IMR-90 (cell line): ENCODE measurements at regions not wholly inside any gene's neighbourhood (a gene's known extent, or its start where the extent isn't known, plus 50 kb on each side); places are given as distances from the start of the nearest gene placed in this dataset.

Source experiments
- ATAC-seq: fragments of 200-7000 bp; cut with Tn5 transposase; 2 replicates; pipeline ENCODE4 v1.9.1; 2020; ENCODE audit warnings: low read depth, mild to moderate bottlenecking, moderate library complexity
- BruUV-seq: library from RNA; stranded (reverse); fragments of 400-500 nt; replicated peaks from 2 replicates; lab custom pipeline; 2021; lab: Mats Ljungman, UMichigan
- CTCF ChIA-PET: fragments of 300-600 bp; formaldehyde crosslinking; extraction: SDS; loops from one replicate; lab custom pipeline; 2021; ENCODE audit warnings: antibody characterized with exemption; lab: Yijun Ruan, JAX
- POLR2A ChIA-PET: fragments of 300-600 bp; sonication (Branson Sonifier 250); formaldehyde crosslinking; loops from one replicate; lab custom pipeline; 2022; ENCODE audit warnings: antibody characterized with exemption; ENCODE audit not compliant: unreplicated experiment; lab: Charles Lee
- DNase-seq: peaks from one replicate; pipeline ENCODE4 v3.0.0; 2013
- H2AFZ ChIP-seq: replicated peaks from 2 replicates; pipeline ENCODE3; 2013; ENCODE audit warnings: low read length, mild to moderate bottlenecking; ENCODE audit not compliant: poor library complexity
- H2AK5ac ChIP-seq: 2 replicates; pipeline ENCODE4 v1.6.1; 2013; ENCODE audit warnings: low read depth, low read length, inconsistent platforms
- H2AK9ac ChIP-seq: replicated peaks from 2 replicates; pipeline ENCODE3; 2013; ENCODE audit warnings: mild to moderate bottlenecking, low read depth, low read length, moderate library complexity; ENCODE audit not compliant: poor library complexity
- H2BK120ac ChIP-seq: 2 replicates; pipeline ENCODE4 v1.6.1; 2013; ENCODE audit warnings: low read depth, low read length, inconsistent platforms
- H2BK15ac ChIP-seq: 3 replicates; pipeline ENCODE4 v1.6.1; 2013; ENCODE audit warnings: low read depth, low read length, inconsistent platforms
- H2BK20ac ChIP-seq: 2 replicates; pipeline ENCODE4 v1.6.1; 2013; ENCODE audit warnings: low read depth, mild to moderate bottlenecking, inconsistent platforms, low read length, moderate library complexity
- H2BK5ac ChIP-seq: 2 replicates; pipeline ENCODE4 v1.6.1; 2013; ENCODE audit warnings: mild to moderate bottlenecking, low read depth, low read length, inconsistent platforms; ENCODE audit not compliant: poor library complexity, severe bottlenecking
- H3K14ac ChIP-seq: replicated peaks from 2 replicates; pipeline ENCODE4 v1.6.1; 2013; ENCODE audit warnings: low read depth, low read length, inconsistent platforms
- H3K18ac ChIP-seq: 2 replicates; pipeline ENCODE4 v1.6.1; 2013; ENCODE audit warnings: low read depth, low read length, control low read depth
- H3K23ac ChIP-seq: 2 replicates; pipeline ENCODE4 v1.6.1; 2013; ENCODE audit warnings: low read depth, low read length, inconsistent platforms
- H3K27ac ChIP-seq: 2 replicates; pipeline ENCODE4 v1.5.1; 2013; ENCODE audit warnings: mild to moderate bottlenecking, control low read depth, low read length; ENCODE audit not compliant: insufficient read depth
- H3K27me3 ChIP-seq: 2 replicates; pipeline ENCODE4 v1.6.1; 2013; ENCODE audit warnings: low read length; ENCODE audit not compliant: control insufficient read depth, insufficient read depth
- H3K36me3 ChIP-seq: 2 replicates; pipeline ENCODE4 v1.6.1; 2013; ENCODE audit warnings: low read length, mixed read lengths; ENCODE audit not compliant: control insufficient read depth, insufficient read depth
- H3K4ac ChIP-seq: 2 replicates; pipeline ENCODE4 v1.6.1; 2013; ENCODE audit warnings: low read depth, low read length, inconsistent platforms
- H3K4me1 ChIP-seq: 2 replicates; pipeline ENCODE4 v1.6.1; 2013; ENCODE audit warnings: low read length, mixed read lengths; ENCODE audit not compliant: control insufficient read depth, insufficient read depth
- H3K4me2 ChIP-seq: 2 replicates; pipeline ENCODE4 v1.6.1; 2013; ENCODE audit warnings: low read depth, mild to moderate bottlenecking, control low read depth, low read length, moderate library complexity
- H3K4me3 ChIP-seq: 2 replicates; pipeline ENCODE4 v1.5.1; 2013; ENCODE audit warnings: low read depth, mild to moderate bottlenecking, control low read depth, low read length, moderate library complexity; ENCODE audit not compliant: insufficient read depth
- H3K56ac ChIP-seq: 2 replicates; pipeline ENCODE4 v1.6.1; 2013; ENCODE audit warnings: low read length, inconsistent platforms; ENCODE audit not compliant: insufficient read depth; ENCODE audit errors: extremely low read depth
- H3K79me1 ChIP-seq, 2 experiments: 2 replicates each; pipeline ENCODE4 v1.6.1; 2013; ENCODE audit warnings: low read length in 2 of 2, inconsistent platforms in 1 of 2, low read depth in 1 of 2
- H3K9ac ChIP-seq: 2 replicates; pipeline ENCODE4 v1.6.1; 2013; ENCODE audit warnings: low read depth, low read length, control low read depth
- H3K9me1 ChIP-seq: 2 replicates; pipeline ENCODE4 v1.6.1; 2013; ENCODE audit warnings: low read length, inconsistent platforms; ENCODE audit not compliant: insufficient read depth
- H3K9me3 ChIP-seq: 2 replicates; pipeline ENCODE4 v1.6.1; 2013; ENCODE audit warnings: low read length; ENCODE audit not compliant: control insufficient read depth, insufficient read depth
- H4K20me1 ChIP-seq: 2 replicates; pipeline ENCODE4 v1.6.1; 2013; ENCODE audit warnings: low read length, inconsistent platforms; ENCODE audit not compliant: insufficient read depth
- H4K5ac ChIP-seq: 2 replicates; pipeline ENCODE4 v1.6.1; 2013; ENCODE audit warnings: mild to moderate bottlenecking, low read depth, low read length, control low read depth
- H4K8ac ChIP-seq, 2 experiments: 2 replicates each; pipeline ENCODE4 v1.6.1; 2013; ENCODE audit warnings: low read depth in 2 of 2, low read length in 2 of 2, control low read depth in 1 of 2, inconsistent platforms in 1 of 2
- H4K91ac ChIP-seq: 2 replicates; pipeline ENCODE4 v1.6.1; 2013; ENCODE audit warnings: low read depth, low read length, inconsistent platforms; ENCODE audit not compliant: insufficient read depth
- BHLHE40 ChIP-seq: fragments of 150-350 bp; IDR thresholded peaks from 2 replicates; pipeline ENCODE4 v1.6.1; 2016; ENCODE audit warnings: mild to moderate bottlenecking, low read depth, low read length
- CHD1 ChIP-seq: IDR thresholded peaks from 2 replicates; pipeline ENCODE4 v1.6.1; 2012; ENCODE audit warnings: low read depth, low read length, improper control_type of control experiment
- ELK1 ChIP-seq: fragments of 150-350 bp; IDR thresholded peaks from 2 replicates; pipeline ENCODE4 v1.6.1; 2016; ENCODE audit warnings: low read depth, mild to moderate bottlenecking, low read length, moderate library complexity, borderline replicate concordance
- FOS ChIP-seq: fragments of 150-350 bp; IDR thresholded peaks from 2 replicates; pipeline ENCODE4 v1.6.1; 2016; ENCODE audit warnings: low read depth, low read length
- MAFK ChIP-seq: IDR thresholded peaks from 2 replicates; pipeline ENCODE4 v1.6.1; 2012; ENCODE audit warnings: low read depth, low read length, improper control_type of control experiment
- MAZ ChIP-seq: IDR thresholded peaks from 2 replicates; pipeline ENCODE4 v1.6.1; 2012; ENCODE audit warnings: low read depth, mild to moderate bottlenecking, low read length, improper control_type of control experiment, moderate library complexity, borderline replicate concordance
- MXI1 ChIP-seq: IDR thresholded peaks from 2 replicates; pipeline ENCODE4 v1.6.1; 2012; ENCODE audit warnings: low read depth, mild to moderate bottlenecking, low read length, moderate library complexity, borderline replicate concordance
- NFE2L2 ChIP-seq: fragments of 150-350 bp; IDR thresholded peaks from 2 replicates; pipeline ENCODE4 v1.6.1; 2016; ENCODE audit warnings: low read depth, mild to moderate bottlenecking, low read length
- POLR2A ChIP-seq: IDR thresholded peaks from 2 replicates; pipeline ENCODE4 v1.6.1; 2012; ENCODE audit warnings: mild to moderate bottlenecking, low read depth, low read length
- RAD21 ChIP-seq: IDR thresholded peaks from 2 replicates; pipeline ENCODE4 v1.6.1; 2012; ENCODE audit warnings: low read length, improper control_type of control experiment
- RFX5 ChIP-seq: IDR thresholded peaks from 2 replicates; pipeline ENCODE4 v1.8.0; 2012; ENCODE audit warnings: low read depth, mild to moderate bottlenecking, low read length, moderate library complexity
- USF2 ChIP-seq: fragments of 150-350 bp; IDR thresholded peaks from 2 replicates; pipeline ENCODE4 v1.6.1; 2017; ENCODE audit warnings: mild to moderate bottlenecking, antibody characterized with exemption, low read length, low read depth
- WGBS, 2 experiments: methylation state at CpG; one replicate each; pipeline versions ENCODE4 v1.1.5 to v1.1.7; 2013; ENCODE audit warnings: missing lambda C conversion rate in 2 of 2; ENCODE audit not compliant: insufficient read length in 1 of 2; ENCODE audit errors: extremely low coverage in 2 of 2; 5-methylcytosine and 5-hydroxymethylcytosine counted together
- dilution Hi-C: fragments of 300-500 bp; cut with HindIII; formaldehyde crosslinking; loops from one replicate; pipeline ENCODE4 v1.14.3; 2018; ENCODE audit warnings: low sequenced_read_pairs; ENCODE audit not compliant: unreplicated experiment
- in situ Hi-C: fragments of 300-500 bp; cut with MboI; formaldehyde crosslinking; loops from 3 replicates; pipeline ENCODE4 v1.14.3; 2019; ENCODE audit warnings: low sequenced_read_pairs, inconsistent platforms, mixed read lengths
- intact Hi-C: fragments of 100-400 bp; cut with micrococcal nuclease; formaldehyde crosslinking; loops from 2 replicates; pipeline ENCODE4 v1.10.0; 2022

GRCh38 chr15:79620112-79620857 is 188.1 kb downstream of the MINAR1 start:
- Histone ChIP-seq H4K20me1 (no peaks in the 10 kb centered on the region), H2BK5ac (no peak overlapping the region), H3K9ac (no peak overlapping the region), H2AK5ac (no peak overlapping the region), H3K79me1 (no peaks in the 10 kb centered on the region), H3K14ac (no peak overlapping the region), H3K9me1 (no peaks in the 10 kb centered on the region), H2BK120ac (no peak overlapping the region), H2BK15ac (no peak overlapping the region), H3K27me3 (peaks cover 4% of the 10 kb centered on the region), H3K23ac (no peak overlapping the region), H3K4ac (no peak overlapping the region), H3K18ac (no peak overlapping the region), H2BK20ac (no peak overlapping the region), H3K4me3 (no peak overlapping the region), H2AFZ (no peak overlapping the region), H4K5ac (no peak overlapping the region), H4K8ac (no peak overlapping the region), H3K4me2 (no peak overlapping the region), H2AK9ac (no peak overlapping the region), H3K9me3 (no peaks in the 10 kb centered on the region), H4K91ac (no peak overlapping the region), H3K27ac (no peak overlapping the region), H3K36me3 (no peaks in the 10 kb centered on the region), H3K56ac (no peak overlapping the region), H3K4me1 (no peaks in the 10 kb centered on the region)
- WGBS, 2 experiments, result no CpG with 5 or more reads among the region's 4 CpGs
- ChIA-PET POLR2A (no interaction called here), CTCF (interaction anchor here (0.6 to 0.7 kb wide), 2 partner anchors 90 to 220 kb away, joined by 3 to 4 read pairs; no protein-coding TSS in a partner anchor)
- in situ Hi-C loops, result no loop called here
- no peak for TF ChIP-seq NFE2L2
- TF ChIP-seq MAFK, result no peak
- no peak for TF ChIP-seq RAD21
- TF ChIP-seq FOS, result no peak
- TF ChIP-seq POLR2A, result no peak
- TF ChIP-seq MXI1, result no peak
- no peak for TF ChIP-seq BHLHE40
- no peak for TF ChIP-seq USF2
- no peak for TF ChIP-seq MAZ
- TF ChIP-seq ELK1, result no peak
- no peak for TF ChIP-seq RFX5
- no peak for TF ChIP-seq CHD1
- dilution Hi-C loops, result no loop called here
- no TSS peak for BruUV-seq
- intact Hi-C loops, result no loop called here
- no peak for DNase-seq
- ATAC-seq, result no peak
